Fibroblast of lung (primary cell): ENCODE measurements at regions not wholly inside any gene's neighbourhood (a gene's known extent, or its start where the extent isn't known, plus 50 kb on each side); places are given as distances from the start of the nearest gene placed in this dataset.

Experiments used
- CTCF ChIP-seq, 2 donors: IDR thresholded peaks in 1 of 2; conservative IDR thresholded peaks in 1 of 2; 1 replicate in 1 of 2; 2 replicates in 1 of 2; pipeline ENCODE4 v1.5.1; 2011 to 2012; ENCODE audit warnings: low read length in 2 of 2, control low read depth in 1 of 2, inconsistent platforms in 1 of 2, low read depth in 1 of 2, mild to moderate bottlenecking in 1 of 2
- EZH2 ChIP-seq: IDR thresholded peaks from 2 replicates; pipeline ENCODE4 v1.5.1; 2012; ENCODE audit warnings: low read length, control low read depth, mild to moderate bottlenecking; ENCODE audit errors: missing control alignments

DNA sequence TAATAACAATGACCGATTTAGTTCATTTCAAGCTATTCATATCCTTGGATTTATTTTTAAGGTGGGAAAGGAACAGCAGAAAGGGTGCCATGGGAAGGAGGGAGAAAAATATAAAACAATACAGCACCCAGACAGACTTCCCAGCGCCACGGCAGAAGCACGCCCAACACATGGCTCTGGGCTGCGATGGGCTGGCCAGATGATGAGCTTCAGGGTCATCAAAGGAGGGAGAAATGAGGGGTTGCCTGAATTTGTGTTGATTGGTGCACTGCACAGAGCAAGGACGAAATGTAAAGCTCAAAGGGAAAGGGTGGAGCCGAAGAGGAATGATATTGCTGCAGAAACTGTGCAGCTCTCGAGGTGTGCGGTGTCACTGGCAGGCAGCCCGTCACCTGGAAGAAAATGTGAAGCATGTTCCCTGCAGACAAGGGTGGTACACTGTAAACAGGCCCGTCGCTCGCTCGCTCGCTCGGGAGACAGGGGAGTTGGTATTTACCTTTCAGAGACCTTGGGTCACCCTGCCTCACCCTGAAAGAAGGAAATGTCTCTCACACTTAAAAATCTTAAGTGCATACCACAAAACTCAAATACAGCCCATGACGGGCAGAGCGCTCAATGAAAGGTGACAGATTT lies 195.5 kb upstream of the CTAGE1 start:
- TF ChIP-seq CTCF (conservative IDR thresholded peaks at IDR 0.05 in 1 of 2, IDR thresholded peaks at IDR 0.05 in 1 of 2; ENCODE audit: low read depth in 1 of 2, low read length in 2 of 2), result no peak
- TF ChIP-seq EZH2, result no peak
